HG03280 (cell line): ENCODE measurements at regions not wholly inside any gene's neighbourhood (a gene's known extent, or its start where the extent isn't known, plus 50 kb on each side); places are given as distances from the start of the nearest gene placed in this dataset.
A peak's percentile ranks its signal among the peaks of the same experiment; 100 is the strongest.
"Not testable (repeated sequence)": the region's sequence is repeated elsewhere in the genome, so short reads cannot be mapped to it uniquely, and the experiment has no call there.

Source experiments
- ATAC-seq: cut with Tn5 transposase; IDR thresholded peaks from one replicate; pipeline ENCODE4 v1.9.1; 2021; ENCODE audit warnings: mild to moderate bottlenecking, moderate library complexity; ENCODE audit not compliant: unreplicated experiment

DNA sequence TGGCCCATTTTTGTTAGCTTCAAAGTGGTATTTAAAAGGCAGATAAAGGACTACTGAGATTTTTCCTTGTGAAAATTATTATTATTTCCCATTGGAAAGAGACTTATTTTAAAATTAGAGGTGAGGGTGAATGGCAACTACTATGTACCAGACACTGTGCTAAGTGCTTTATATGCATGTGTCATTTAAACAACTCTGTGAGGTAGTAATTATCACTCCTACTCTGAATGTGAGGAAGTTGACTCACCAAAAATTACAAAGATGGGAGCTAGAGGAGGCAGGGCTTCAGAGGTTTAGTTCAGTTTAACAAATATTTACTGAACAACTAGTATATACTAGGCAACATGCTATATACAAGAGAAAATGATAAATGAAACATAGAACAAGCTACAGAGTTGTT, 78.2 kb downstream of the MSL3 start:
- ATAC-seq, result no peak

DNA sequence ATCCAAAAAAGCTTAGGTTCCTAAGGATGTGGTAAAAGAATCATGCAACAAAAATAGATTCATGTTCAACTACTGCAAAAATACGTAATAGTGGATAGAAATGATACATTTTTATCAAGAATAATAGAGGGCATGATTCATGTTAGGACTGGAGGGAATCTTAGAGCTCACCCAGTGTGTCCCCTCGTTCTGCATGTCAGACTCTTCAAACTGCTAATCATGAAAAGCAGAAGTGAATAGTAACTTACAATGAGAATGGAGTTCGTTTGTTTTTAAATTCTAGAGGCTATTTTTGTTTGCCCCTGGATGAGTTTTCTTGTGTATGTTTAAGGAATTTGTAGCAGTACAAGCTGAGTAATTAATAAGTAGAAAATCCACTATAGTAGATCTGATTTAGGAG, 79.4 kb downstream of the MSL3 start:
- ATAC-seq, result no peak

DNA sequence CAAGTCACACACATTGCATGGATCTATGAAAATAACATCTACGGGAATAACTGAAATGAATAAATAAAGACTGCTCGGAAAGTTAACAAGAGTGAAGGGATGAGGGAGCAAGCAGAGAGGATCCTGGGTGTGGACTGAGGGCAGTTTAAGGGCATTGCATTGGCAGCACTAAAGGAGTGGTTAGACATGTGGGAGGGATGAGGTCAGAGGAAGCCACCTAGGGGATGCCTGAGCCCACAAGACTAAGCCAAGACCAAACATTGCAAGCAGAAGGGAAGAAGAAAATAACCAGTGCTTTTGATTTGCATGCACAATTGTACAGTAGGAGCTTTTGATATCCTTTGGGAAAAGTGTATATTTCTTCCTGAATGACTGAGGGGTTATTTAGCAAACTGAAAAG, 106.1 kb downstream of the MSL3 start:
- no peak for ATAC-seq

GRCh38 chrX:11867610-11868345, 109.7 kb downstream of the MSL3 start:
- ATAC-seq, result no peak

DNA sequence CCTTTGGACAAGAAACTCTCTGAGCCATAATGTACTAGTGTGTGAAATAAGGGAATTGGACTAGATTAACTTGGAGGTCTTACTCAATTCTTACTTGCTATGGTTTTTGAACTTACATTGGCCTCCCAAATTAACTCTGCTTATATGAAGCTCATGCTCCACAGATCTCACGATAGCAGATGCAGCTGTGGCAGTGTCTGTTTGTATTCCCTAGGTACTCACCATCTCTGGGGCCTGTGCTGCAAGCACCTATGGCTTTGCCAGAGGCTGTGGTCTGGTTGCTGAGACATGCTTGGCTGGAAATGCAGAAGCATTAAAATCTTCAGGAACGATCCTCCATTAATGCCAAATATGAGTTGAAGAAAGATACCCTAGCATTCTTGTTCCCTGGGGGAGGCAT, 112.8 kb downstream of the MSL3 start:
- no peak for ATAC-seq

GRCh38 chrX:11881485-11882170, 123.6 kb downstream of the MSL3 start:
- no peak for ATAC-seq

GRCh38 chrX:11886745-11887144, 128.7 kb downstream of the MSL3 start:
- no peak for ATAC-seq

DNA sequence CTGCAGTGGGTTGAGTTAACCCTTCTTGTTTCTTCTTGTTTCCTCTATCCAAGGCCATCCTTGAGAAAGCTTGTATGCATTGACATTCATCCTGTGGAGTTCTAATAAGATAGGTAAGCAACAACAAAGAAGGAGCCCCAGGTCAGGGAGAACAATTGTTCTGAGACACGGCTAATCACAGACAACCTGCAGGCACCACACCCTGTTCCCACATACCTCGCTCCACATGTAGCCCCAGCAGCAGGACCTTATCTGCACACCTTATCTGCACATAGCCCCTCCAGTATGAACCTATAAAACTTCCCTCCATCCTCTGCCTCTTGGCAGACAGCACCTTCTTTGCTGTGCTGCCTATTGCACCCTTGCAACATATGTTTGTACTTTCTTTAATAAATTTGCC, 129.1 kb downstream of the MSL3 start:
- ATAC-seq, result no peak

- no peak for ATAC-seq
These were observed 130.4 kb downstream of the MSL3 start for GRCh38 chrX:11888421-11888820.

- no peak for ATAC-seq
These were observed 131.8 kb downstream of the MSL3 start for GRCh38 chrX:11889791-11890190.

DNA sequence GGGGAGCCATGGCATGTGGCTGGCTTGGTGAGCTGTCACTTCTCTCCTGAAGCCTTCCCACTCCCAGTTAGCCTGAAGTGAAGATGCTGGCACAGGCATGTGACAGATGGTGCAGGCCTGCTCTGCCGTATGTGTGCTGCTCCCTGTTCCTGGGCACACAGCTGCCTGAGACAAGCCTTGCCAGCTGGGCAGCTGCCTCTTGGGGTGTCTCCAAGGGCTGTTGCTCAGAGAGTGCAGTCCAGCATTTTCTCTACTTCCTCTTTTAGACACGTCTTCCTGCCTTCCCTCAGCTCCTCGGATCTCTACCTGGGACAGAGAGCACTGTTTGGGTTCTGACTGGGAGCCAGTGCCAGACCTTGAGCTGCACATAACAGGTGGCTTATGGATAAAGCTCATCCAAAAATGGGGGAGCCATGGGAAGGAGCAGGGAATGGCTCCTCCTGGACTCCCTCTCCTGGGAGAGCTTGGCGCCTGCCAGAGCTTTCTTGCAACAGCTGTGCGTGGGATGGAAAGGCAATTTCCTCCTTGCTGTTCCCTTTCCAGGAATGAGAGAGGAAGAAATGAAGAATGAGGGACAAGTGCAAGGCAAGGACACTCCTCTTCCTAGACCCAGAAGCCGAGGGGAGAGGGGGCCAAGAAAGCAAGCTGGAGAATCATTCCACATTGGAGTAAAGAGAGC, 132.9 kb downstream of the MSL3 start:
- ATAC-seq, result no peak

- no peak for ATAC-seq
These were observed 136.1 kb downstream of the MSL3 start for GRCh38 chrX:11893933-11894710.

- ATAC-seq, result no peak
These were observed 141.1 kb downstream of the MSL3 start for GRCh38 chrX:11899091-11899490.

DNA sequence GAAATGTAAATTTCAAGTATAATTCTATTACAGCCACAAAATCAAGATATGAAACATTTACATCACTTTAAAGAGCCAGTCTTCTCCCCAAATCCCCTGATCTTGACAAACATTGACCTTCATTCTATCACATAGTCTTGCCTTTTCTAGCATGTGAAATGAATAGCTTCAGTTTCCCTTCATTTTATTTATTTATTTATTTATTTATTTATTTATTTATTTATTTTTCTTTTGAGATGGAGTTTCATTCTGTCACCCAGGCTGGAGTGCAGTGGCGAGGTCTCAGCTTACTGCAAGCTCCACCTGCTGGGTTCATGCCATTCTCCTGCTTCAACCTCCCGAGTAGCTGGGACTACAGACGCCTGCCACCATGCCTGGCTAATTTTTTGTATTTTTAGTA, 147.9 kb downstream of the MSL3 start:
- ATAC-seq, result not testable (repeated sequence)

DNA sequence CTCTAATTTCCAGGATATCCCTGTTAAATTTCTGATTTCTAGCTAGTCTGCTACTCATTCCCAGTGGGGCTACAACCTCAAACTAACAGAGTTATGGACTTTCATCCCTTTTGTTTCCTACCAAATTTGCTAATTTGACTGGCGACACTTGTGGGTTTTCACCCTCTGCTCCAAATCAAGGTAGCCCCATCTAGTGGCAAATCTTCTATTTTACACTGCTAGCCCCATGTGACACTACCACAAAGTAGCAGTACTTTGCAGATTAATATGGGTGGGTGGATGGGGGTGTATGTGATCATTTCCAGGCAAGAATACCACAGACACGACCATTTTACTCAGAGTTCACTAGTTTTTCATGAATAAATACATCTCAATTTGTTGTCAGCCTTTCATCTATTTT, 150.3 kb downstream of the MSL3 start:
- ATAC-seq, result peak; percentile 74

- ATAC-seq, result no peak
These were observed 155.0 kb downstream of the MSL3 start for GRCh38 chrX:11913001-11913400.

DNA sequence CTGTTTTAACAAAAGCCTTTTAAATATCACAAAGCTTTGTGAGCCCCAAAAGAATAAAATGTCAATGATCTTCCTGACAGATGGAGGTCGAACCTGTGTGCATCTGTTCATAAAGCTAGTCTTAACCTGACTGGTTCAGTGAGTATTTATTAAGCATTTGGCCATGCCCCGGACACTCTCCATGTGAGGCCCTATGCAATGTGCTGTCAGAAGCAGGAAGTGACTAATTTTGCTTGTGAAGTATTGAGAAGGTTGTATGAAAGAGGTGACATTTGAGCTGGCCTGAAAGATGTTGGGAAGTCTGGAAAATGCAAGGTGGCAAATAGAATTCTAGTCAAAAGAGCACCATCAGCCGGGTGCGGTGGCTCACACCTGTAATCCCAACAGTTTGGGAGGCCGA, 171.4 kb downstream of the MSL3 start:
- ATAC-seq, result no peak

DNA sequence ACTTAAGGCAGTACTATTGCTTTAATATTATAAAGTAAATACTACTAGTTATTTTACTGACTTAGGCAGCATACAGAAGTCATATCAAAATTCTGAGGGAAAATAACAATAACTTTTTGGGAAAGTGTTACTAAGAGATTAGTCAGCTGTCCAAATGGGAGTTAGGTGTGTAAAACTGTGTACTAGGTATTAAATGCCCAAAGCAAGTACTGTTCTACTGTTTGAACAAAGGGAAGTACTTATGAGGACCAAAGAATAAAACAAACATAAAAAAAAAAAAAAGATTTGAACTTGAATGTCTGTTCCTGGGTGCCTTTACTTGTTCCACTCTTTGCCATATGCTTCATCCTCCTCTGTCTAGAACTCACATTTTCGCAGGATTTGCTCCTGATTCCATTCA, 174.4 kb downstream of the MSL3 start:
- no peak for ATAC-seq

DNA sequence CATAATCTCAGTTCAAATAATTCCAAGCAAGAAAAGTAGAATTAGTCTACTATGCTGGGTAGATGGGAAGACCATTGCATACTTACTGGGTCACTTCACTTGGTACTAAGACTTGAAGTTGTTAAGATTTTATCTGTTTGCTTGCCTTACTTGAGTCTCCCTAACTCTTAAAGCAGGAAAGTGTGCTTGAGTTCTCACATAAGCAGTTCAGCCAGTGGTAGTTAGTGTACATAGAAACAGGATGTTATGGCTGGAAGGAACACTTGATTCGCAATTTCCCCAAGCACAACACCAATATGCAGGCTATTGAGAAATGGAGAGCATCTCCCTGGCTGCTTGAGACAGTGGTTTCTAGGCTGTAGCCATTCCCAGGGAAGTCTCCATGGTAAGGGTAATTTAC, 176.1 kb downstream of the MSL3 start:
- no peak for ATAC-seq

DNA sequence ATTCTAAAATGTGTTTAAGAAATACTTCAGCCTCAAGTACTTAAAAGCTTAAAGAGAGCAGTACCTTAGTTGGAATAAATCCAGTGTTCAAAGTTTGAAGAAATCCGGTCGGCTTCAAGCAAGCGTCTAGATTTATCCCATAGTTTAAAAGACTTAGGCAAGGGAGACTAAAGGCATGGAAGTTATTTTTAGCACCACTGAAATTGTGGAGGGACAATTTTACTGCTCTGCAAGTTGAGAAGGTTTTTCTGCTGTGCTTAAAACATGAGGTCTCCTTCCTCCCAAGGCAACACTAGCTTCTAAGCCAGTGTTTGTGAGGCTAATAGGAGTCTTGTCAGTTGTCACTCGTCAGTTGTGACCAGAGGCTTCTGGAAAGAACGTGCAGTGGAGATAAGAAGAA, 183.5 kb downstream of the MSL3 start:
- ATAC-seq, result no peak

DNA sequence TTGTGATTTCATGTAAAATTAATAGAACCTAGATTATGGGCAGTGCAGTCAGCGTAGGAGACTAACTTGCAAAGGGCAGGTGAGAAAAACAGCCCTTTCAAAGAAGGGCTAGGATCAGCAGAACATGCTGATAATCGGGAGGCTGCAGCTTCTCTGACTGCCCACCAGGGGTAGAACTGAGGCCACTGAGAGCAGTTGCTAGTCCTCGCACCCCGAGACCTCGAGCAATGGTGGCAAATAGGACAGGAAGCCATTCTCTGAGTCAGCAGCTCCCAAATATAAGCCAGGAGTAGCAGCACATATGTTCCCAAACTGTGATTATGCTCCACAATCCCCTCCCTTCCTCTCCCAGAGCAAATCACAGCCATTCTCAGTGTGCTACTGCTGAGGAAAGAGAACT, 186.5 kb downstream of the MSL3 start:
- no peak for ATAC-seq
